ENCODE measurements at regions not wholly inside any gene's neighbourhood (a gene's known extent, or its start where the extent isn't known, plus 50 kb on each side); places are given as distances from the start of the nearest gene placed in this dataset.

DNA sequence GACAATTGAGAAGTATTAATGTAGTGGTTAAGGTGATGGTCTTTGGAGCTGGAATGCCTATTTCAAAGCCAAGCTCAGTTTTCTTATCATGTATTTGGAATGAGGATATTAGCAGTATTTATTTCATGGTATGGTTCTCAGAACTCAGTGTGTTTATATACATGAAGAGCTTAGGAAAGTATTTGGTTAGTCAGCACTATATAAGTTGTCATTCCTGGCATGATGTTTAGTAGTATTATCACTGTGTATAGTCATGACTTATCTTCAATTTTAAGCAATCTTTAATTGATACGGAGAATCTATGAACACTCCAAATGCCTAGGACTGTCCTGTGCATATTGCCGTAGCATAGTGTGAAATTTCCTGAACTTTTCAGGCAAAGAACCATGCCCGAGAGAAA lies 501.9 kb upstream of the USP24 start:
- CTCF ChIA-PET = no interaction called here
- POLR2A ChIA-PET = no interaction called here

DNA sequence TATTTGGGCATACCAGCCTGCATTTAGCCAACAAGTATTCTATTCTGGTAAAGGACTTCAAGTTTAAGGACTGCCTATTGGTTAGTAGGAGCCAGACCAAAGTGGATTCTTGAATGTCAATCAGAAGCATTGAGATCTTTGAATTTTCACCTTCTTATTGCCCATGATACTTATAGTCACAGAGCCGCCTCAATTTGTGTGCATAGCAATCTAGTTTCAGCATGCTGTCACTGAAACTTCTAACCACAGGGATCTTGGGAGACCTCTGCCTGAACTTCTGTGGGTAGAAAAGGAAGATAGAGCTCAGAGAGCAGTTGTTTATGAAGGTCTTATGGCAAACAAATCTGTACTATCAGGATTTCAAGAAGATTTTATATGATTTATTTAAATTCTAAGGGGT lies 501.4 kb upstream of the USP24 start:
- CTCF ChIA-PET = no interaction called here

DNA sequence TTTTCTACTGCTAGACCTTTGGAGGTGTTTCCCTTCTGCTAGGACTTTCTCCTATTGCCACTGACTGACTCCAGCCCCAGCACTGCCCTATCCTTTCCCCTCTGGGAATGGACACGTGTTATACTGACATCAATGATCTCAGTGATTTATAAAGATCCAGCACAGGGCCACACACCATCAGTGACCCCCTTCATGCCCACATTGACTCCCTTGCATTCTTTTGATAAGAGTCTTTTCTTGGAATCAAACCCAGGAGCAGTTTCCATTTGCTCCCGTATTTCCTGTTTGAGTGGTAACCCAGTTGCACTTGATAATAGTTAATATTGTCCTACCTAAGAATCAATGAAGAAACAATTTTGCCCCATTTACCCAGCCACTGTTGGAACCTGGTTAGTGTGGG lies 501.0 kb upstream of the USP24 start:
- ChIA-PET POLR2A (no interaction called here), CTCF (no interaction called here)

More for the DNA sequence above, 501.4 kb upstream of the USP24 start:
- POLR2A ChIA-PET = no interaction called here

GRCh38 chr1:55714230-55714629 lies 499.1 kb upstream of the USP24 start:
- ChIA-PET CTCF (no interaction called here), POLR2A (no interaction called here)

DNA sequence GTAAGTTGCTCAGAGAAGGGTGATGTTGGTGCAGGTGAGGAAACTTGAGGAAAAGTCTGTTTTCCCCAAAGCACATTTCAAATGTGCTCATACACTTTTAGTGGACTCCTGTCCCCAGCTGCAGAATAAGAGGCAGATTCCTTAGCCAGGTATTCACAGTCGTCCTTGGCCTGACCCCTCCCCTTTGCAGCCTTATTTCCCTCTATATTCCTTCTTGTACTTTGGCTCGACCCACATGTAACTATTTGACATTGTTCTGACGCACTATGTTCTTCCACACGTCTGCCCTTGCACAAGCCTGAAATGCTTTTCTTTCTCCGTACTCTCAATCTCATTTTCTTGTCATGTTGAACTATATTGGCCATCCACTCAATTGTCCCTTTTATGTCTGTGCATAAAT lies 498.4 kb upstream of the USP24 start:
- POLR2A ChIA-PET = no interaction called here
- CTCF ChIA-PET = no interaction called here

- POLR2A ChIA-PET = no interaction called here
- CTCF ChIA-PET = no interaction called here
These were observed 497.0 kb upstream of the USP24 start for GRCh38 chr1:55712148-55712547.

DNA sequence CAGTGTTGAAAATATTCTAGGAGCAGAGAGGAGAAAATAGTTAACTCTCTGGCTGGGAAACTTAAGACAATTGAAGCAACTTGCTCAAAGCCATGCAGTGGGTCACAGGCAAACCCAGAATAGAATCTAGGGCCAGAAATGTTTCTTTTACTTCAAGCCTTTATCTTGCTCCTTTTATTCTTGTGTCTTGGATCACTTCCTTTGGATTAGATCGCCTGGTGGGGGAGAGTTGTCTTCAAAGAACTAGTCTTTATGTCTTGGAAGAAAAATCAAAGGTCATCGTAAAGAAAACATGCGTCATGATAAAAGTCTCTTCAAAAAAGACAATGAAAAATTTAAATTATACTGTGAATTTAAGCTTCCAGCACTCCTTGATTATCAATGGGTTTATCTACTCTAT lies 493.6 kb upstream of the USP24 start:
- ChIA-PET CTCF (no interaction called here), POLR2A (no interaction called here)

- ChIA-PET POLR2A (no interaction called here), CTCF (no interaction called here)
These were observed 492.7 kb upstream of the USP24 start for GRCh38 chr1:55707846-55708245.

- ChIA-PET POLR2A (no interaction called here), CTCF (no interaction called here)
These were observed 492.0 kb upstream of the USP24 start for GRCh38 chr1:55707196-55707595.

DNA sequence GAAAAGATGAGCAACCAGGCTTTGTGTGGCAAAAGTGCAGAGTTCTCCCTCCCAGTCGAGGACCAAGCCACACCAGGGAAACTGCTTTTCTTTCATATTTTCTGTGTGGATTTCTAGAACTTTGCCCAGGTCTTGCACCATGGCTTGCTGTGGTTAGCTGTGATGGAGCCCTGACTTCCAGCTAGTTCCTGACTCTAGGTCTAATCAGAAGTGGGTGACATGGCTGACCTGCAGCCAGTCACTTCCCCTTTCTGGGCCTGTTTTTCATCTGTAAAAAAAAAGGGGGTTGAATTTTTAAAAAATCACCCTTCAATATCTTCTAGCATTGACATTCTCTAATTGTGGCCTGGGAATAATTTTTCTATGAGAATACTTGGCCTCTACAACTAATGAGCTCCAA lies 491.2 kb upstream of the USP24 start:
- ChIA-PET CTCF (no interaction called here), POLR2A (no interaction called here)

DNA sequence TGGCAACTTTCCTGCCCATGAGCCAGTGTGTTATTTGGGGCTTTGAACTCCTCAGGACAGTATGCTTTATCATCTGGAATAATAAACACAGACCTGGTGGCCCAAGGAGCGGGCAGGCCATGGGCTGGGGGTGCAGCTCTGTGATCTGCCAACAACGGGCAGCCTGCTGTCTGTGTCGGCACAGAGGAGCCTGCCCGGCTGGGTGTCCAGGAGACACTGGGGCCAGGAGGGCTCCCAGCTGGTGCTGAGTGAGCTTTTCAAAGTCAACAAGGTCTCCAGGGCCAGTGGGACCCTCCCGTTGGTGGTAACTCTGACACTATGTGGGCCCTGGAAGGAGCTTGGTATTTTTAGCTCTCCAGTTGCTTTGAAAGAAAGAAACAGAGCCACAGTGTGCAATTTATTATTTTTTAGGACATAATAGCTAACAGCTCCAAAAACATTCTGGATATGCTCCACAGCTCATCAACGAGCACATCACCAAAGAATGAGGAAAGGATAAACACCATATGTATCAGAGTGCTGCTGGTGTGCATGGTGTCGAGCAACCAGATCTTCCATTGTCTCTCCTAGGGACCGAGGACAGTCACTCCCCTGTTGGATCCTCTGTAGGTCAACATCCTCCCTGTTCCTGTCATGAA lies 488.7 kb upstream of the USP24 start:
- ChIA-PET CTCF (no interaction called here), POLR2A (no interaction called here)

DNA sequence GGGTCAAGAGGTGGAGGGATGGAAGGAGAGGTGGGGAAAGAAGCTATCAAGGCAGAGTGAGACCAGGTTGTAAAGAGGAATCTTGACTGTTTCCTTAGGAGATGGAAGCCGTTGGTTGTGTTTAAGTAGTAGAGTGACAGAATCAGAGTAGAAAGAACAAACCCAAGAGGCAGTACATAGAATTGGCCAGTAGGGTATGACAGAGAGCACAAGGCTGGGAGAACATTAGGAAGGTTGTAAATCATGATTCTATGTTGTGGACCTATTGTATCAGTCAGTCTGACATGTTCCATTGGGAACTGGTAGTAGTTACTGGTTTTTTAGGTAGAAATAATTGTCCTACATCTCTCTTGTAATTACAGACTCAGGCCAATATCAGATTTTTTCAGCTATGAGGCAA lies 486.9 kb upstream of the USP24 start:
- POLR2A ChIA-PET = no interaction called here
- CTCF ChIA-PET = no interaction called here

DNA sequence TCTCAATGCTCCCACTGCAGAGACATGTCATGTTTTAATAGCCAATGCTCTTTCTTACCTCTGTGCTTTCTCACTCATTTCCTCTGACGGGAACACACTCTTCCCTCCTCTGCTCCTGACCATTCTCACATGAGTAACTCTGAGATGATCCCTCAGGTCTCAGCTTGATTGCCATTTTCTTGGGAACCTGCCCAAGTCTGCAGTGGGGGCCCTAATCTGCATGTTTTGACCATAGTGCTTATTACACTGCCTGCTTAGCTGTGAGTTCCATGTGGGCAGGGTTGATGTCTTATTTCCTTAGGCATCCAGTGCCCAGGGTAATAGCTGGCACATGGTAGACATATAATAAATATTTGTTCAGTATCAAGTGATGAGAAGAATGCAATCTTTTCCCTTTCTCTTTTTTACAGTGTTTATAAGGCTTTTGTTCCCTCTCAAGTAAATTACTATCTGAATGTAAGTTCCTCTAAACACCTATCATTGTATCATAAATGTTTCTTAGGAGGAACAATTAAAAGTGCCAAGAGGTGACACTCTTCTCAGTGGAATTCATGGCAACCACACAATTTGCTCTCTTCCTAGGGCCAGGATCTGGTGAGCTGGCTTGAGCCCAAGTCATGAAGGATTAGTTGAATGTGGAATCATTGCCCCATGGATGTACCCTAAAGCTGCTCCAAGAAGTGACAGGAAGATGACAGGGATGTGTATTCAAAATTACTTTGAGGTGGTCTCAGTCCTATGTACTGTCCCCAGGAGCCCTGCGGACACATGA lies 485.4 kb upstream of the USP24 start:
- CTCF ChIA-PET = no interaction called here
- POLR2A ChIA-PET = no interaction called here

DNA sequence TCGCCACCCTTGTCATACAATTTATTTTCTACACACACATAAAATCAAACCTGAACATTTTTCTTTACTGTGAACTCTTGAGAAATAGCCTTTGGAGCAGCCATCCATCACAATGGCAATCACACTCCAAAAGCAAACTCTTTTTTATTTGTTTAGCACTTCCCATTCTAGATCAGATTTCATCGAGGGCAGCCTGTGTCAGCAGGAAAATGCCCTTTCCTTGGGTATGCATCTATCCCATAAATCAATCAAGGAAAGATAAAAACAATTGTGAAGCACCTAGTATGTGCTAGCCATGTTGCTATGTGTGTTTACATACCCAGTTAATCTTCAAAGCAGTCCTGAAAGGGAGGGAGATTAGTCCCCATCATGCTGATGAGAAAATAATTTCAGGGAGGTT lies 484.1 kb upstream of the USP24 start:
- ChIA-PET CTCF (no interaction called here), POLR2A (no interaction called here)

DNA sequence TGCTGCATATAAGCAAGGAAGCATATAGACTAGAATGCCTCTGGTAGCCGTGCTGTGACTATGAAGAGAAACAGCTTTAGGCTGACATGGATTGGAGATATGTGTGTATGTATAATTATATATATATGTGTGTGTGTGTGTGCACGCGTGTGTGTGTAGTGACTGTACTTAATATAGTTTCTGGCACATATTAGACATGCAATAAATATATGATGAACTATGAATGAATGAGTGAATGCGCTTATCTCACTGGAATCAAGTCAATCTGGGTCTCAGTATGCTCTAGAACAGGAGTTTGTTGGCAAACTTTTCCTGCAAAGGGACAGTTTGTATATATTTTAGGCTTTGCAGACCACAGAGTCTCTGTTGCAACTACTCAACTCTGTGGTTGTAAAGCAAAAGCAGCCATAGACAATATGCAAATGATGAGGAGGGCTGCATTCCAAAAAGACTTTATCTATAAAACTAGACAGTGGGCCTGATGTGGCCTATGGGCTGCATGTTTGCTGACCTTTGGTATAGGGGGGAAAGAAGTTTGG lies 482.9 kb upstream of the USP24 start:
- CTCF ChIA-PET = no interaction called here
- POLR2A ChIA-PET = no interaction called here

- ChIA-PET CTCF (no interaction called here), POLR2A (no interaction called here)
These were observed 481.7 kb upstream of the USP24 start for GRCh38 chr1:55696891-55697290.

GRCh38 chr1:55696181-55696754 lies 481.1 kb upstream of the USP24 start:
- ChIA-PET POLR2A (no interaction called here), CTCF (no interaction called here)

DNA sequence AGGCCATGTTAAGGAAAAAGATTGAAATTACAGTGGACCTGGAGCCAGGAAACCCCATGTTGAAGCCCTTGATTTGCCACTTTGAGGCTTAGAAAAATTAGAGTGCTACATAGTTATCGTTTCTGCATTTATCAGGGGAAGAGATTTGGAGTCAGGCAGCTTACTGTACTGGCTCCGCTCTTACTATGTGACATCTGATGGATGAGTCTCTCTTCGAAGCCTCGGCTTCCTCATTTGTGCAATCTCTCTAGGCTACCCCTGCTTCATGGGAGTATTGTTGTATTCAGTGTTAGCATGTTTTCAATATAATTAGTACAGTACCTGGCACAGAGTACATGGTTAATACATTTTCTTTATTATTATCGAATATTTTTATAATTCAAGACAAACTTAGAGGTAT lies 480.4 kb upstream of the USP24 start:
- CTCF ChIA-PET = no interaction called here
- POLR2A ChIA-PET = no interaction called here

DNA sequence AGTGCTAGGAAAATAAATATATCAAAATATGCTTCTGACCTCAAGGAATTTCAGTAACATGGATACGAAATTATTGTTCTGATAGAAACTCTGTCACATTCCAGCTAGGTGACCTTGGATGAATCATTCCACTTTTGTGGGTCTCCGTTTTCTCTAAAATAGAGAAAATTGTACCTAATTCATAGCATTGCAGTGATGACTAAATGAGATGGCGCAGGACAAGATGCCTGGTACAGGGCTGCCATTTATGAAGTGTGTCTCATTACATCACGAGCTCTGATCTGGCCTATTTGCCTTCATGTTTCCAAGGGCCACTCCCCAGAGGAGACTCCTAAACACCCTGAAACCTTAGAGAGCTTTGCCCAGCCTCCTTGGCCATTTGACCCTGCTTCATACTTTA lies 480.0 kb upstream of the USP24 start:
- POLR2A ChIA-PET = no interaction called here
- CTCF ChIA-PET = no interaction called here

DNA sequence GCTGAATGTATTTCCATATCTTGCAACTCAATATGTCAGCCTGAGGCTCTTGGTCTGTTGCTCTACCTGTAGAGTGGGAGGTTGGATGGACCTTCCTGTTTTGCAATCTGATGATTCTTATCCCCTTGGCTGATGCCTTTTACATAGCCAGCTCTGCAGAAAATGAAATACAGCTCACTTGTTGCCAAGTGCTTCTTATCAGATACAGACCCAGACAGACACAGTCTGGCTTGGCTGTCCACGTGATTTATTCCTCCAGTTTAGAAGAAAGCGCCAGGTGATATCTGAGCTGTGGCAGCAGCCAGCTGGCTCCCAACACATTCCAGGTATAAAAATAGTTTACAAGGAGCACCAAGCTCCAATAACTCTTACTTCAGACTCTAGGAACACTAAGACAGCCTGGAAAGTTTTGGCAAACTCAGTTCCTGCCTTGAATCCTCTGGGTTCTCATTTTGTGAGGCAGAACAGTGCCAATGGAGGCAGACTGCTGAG lies 479.2 kb upstream of the USP24 start:
- CTCF ChIA-PET = no interaction called here
- POLR2A ChIA-PET = no interaction called here

DNA sequence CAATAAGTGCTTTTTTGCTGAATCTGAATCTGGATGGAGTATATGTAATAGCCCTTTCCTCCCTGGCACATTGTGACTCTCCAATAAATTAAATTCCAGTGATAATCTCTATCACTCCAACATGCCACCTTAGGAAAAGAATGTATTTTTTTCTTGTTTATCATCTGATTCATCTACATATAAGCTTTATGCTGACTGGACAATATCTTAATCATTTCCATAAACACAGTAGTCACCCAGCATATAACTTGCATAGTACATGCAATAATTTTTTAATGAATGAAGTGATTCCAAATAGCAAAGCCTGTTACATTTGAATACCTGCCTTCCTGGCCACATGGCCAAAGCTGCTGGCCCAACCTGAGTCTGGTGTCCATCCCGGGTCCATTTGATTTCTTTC lies 477.6 kb upstream of the USP24 start:
- POLR2A ChIA-PET = no interaction called here
- CTCF ChIA-PET = no interaction called here

GRCh38 chr1:55690366-55690765 lies 475.2 kb upstream of the USP24 start:
- ChIA-PET CTCF (no interaction called here), POLR2A (no interaction called here)

Data from activated CD8-positive, alpha-beta memory T cell treated with anti-CD3 and anti-CD28 coated beads for 36 hours (primary cell).